Mucosa of rectum (tissue), 2 donors: ENCODE measurements at regions not wholly inside any gene's neighbourhood (a gene's known extent, or its start where the extent isn't known, plus 50 kb on each side); places are given as distances from the start of the nearest gene placed in this dataset.

ENCODE experiments used
- H3K27ac ChIP-seq, 2 donors: one replicate each; pipeline ENCODE4 v1.7.0; 2013; ENCODE audit warnings: inconsistent platforms in 2 of 2, low read depth in 2 of 2, low read length in 2 of 2
- H3K27me3 ChIP-seq, 2 donors: one replicate each; pipeline ENCODE4 v1.7.0; 2013; ENCODE audit warnings: low read length in 2 of 2; ENCODE audit not compliant: control insufficient read depth in 2 of 2, insufficient read depth in 2 of 2
- H3K36me3 ChIP-seq, 2 donors: one replicate each; pipeline ENCODE4 v1.7.0; 2013; ENCODE audit warnings: low read length in 2 of 2; ENCODE audit not compliant: control insufficient read depth in 2 of 2, insufficient read depth in 2 of 2
- H3K4me1 ChIP-seq, 2 donors: one replicate each; pipeline ENCODE4 v1.7.0; 2013; ENCODE audit warnings: low read length in 2 of 2, mild to moderate bottlenecking in 1 of 2; ENCODE audit not compliant: control insufficient read depth in 2 of 2, insufficient read depth in 2 of 2
- H3K4me3 ChIP-seq, 2 donors: one replicate each; pipeline ENCODE4 v1.7.0; 2013; ENCODE audit warnings: low read length in 2 of 2
- H3K9ac ChIP-seq, 2 donors: one replicate each; pipeline ENCODE4 v1.7.0; 2013; ENCODE audit warnings: low read length in 2 of 2, low read depth in 1 of 2, mild to moderate bottlenecking in 1 of 2
- H3K9me3 ChIP-seq, 2 donors: one replicate each; pipeline ENCODE4 v1.7.0; 2013; ENCODE audit warnings: low read length in 2 of 2; ENCODE audit not compliant: control insufficient read depth in 2 of 2
- donor health status: healthy.
- donor health status: Normal muscosa, but diverticular disease.

DNA sequence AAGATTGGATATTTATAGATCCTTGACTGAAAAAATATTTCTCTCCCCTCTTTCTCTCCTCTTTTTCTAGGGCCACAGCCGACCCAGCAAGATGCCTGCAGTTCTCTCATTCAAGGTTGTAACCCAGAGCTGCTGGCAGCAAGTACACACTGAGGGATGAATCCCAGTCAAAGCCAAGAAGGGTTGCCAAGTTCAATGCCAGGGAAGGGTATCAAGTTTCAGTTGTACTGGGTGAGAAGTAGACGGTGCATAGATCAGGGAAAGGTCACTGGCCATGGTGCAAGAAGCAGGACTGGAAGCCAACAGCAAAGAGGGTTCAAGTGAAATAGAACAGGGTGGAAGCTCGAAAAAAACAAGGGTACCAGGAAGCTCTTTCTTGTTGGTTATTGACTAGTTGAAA, 170.2 kb downstream of the NRP2 start:
- Histone ChIP-seq H3K36me3 (no peaks in the 10 kb centered on the region), H3K27ac (no peak overlapping the region), H3K4me3 (no peak overlapping the region), H3K9ac (no peak overlapping the region), H3K9me3 (no peaks in the 10 kb centered on the region), H3K27me3 (no peaks in the 10 kb centered on the region), H3K4me1 (no peaks in the 10 kb centered on the region)

DNA sequence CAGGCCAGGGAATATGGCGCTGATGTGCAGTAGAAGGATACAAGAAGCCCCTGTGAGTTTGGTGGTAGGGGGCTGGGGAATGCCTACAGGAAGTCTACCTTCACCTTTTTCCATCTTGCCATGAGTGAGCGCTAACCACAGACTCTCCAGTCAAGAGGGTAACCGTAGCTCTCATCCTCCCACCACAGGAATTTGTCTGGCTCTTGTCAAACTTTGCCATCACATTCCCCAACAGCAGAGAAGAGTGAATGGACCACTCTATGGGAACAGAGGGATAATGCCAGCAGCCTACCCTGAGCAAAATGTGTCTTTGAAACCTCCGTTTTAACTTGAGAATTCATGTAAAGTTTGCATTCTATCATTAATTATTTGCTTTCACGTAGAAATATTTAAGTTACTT, 168.3 kb downstream of the NRP2 start:
- no peak overlapping the region for H3K9ac ChIP-seq
- no peaks in the 10 kb centered on the region for H3K9me3 ChIP-seq
- no peak overlapping the region for H3K4me3 ChIP-seq
- H3K36me3 ChIP-seq: no peaks in the 10 kb centered on the region
- no peaks in the 10 kb centered on the region for H3K4me1 ChIP-seq
- no peak overlapping the region for H3K27ac ChIP-seq
- H3K27me3 ChIP-seq: no peaks in the 10 kb centered on the region

DNA sequence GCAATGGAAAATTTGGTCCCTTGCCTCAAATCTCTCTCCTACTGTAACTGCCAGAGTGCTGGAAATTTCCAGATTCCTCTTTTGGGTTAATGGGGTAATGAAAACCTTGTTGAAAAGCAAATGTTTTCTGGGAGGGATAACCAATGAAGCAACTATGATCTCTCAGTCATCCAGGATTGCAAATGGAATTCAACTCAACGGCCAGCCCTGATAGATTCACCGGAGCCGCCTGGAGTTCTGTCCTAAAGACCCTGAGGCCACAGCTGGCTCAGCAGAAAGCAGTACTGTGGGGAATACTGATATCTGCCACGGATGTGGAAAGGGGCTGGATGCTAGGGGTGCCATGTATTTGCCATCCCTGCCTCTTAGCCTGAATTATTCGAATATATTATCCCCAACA, 167.8 kb downstream of the NRP2 start:
- Histone ChIP-seq H3K36me3 (no peaks in the 10 kb centered on the region), H3K4me3 (no peak overlapping the region), H3K27ac (no peak overlapping the region), H3K9me3 (no peaks in the 10 kb centered on the region), H3K4me1 (no peaks in the 10 kb centered on the region), H3K27me3 (no peaks in the 10 kb centered on the region), H3K9ac (no peak overlapping the region)

DNA sequence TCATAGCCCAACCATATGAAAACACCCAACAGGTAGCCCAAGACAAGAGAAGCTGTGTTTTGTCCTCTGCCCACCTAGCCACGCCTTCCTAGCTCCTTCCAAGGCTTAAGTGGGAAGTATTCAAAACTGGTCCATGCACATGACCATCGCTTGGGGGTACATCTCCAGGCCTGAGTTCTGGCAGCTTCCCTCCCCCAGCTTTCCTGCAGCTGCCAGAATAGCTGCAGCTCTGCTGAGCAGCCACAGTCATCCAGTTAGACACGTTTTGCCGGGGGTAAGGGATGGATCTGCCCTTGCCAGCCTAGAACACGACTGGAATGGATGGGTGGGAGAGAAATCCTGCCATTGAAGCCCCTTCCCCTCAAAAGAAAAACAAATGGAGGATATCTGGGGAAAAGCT, 166.8 kb downstream of the NRP2 start:
- Histone ChIP-seq H3K27ac (no peak overlapping the region), H3K9ac (no peak overlapping the region), H3K9me3 (no peaks in the 10 kb centered on the region), H3K4me1 (no peaks in the 10 kb centered on the region), H3K36me3 (no peaks in the 10 kb centered on the region), H3K4me3 (no peak overlapping the region), H3K27me3 (no peaks in the 10 kb centered on the region)

DNA sequence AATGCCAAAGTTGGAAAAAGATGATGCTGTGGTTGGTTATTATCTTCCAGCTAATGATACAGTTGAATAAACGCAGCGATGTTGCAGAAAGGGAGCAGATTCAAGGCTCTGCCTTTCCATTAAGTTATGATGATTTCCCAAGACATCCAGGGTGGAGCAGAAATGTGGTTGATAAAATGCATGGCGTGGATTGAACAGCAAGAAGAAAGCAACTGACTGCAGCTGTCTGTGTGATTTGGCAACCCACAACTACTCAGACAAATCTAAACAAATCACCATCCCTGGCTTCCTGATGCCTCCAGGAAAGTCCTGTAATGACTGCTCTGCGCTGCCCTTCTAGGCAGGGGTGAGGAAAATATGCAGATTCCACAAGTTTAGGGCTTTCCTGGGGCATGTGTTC, 166.3 kb downstream of the NRP2 start:
- H3K4me1 ChIP-seq: no peaks in the 10 kb centered on the region
- H3K27ac ChIP-seq: no peak overlapping the region
- no peaks in the 10 kb centered on the region for H3K36me3 ChIP-seq
- no peaks in the 10 kb centered on the region for H3K9me3 ChIP-seq
- no peak overlapping the region for H3K9ac ChIP-seq
- H3K27me3 ChIP-seq: no peaks in the 10 kb centered on the region
- H3K4me3 ChIP-seq: no peak overlapping the region
